HepG2 (cell line): ENCODE measurements at regions not wholly inside any gene's neighbourhood (a gene's known extent, or its start where the extent isn't known, plus 50 kb on each side); places are given as distances from the start of the nearest gene placed in this dataset.

Experiments used
- RBAK ChIP-seq: sonication (generic); formaldehyde crosslinking; IDR thresholded peaks from 2 replicates; pipeline ENCODE4 v1.5.1; 2020; ENCODE audit warnings: mild to moderate bottlenecking, missing genetic modification reagents
- SP2 ChIP-seq: sonication (generic); formaldehyde crosslinking; IDR thresholded peaks from 2 replicates; pipeline ENCODE4 v1.5.1; 2020; ENCODE audit warnings: mild to moderate bottlenecking, missing genetic modification reagents
- TF ChIP-seq, protein P1 (sequence below): sonication (generic); formaldehyde crosslinking; IDR thresholded peaks from 2 replicates; pipeline ENCODE4 v1.5.1; 2020; ENCODE audit warnings: missing genetic modification reagents, mild to moderate bottlenecking, borderline replicate concordance
- TF ChIP-seq, protein P2 (sequence below): sonication (generic); formaldehyde crosslinking; IDR thresholded peaks from 2 replicates; pipeline ENCODE4 v1.8.0; 2022; ENCODE audit warnings: missing genetic modification reagents, mild to moderate bottlenecking, moderate library complexity, borderline replicate concordance
- TF ChIP-seq, protein P3 (sequence below), 2 experiments: sonication (generic) in 1 of 2; formaldehyde crosslinking in 1 of 2; IDR thresholded peaks; 2 replicates each; pipeline versions ENCODE4 v1.6.1 to v1.9.0; 2014 to 2022; ENCODE audit warnings: antibody characterized with exemption in 1 of 2, borderline replicate concordance in 1 of 2, inconsistent platforms in 1 of 2, low read depth in 1 of 2, missing genetic modification reagents in 1 of 2

DNA sequence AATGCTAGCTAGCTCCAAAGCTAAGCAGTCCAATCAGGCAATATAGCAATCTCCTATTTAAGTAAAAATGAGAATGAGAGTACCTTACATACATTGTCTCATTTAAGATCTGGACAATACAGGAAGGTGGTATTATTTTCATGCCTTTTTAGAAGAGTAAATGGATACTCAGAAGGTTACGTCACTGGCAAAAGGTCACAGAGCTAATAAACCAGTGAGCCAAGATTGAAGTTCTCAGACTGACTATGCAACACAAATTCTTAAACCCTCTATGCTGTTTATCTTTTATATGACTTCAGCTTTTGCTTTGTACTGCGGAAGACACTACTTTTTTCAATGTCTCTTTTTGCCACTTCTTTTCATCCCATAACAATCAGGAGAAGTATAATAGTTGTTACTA is 135.2 kb upstream of the PRL start (continued):
- no peak for TF ChIP-seq SP2 (CRISPR knock-in tag)
- TF ChIP-seq, protein P1, sequence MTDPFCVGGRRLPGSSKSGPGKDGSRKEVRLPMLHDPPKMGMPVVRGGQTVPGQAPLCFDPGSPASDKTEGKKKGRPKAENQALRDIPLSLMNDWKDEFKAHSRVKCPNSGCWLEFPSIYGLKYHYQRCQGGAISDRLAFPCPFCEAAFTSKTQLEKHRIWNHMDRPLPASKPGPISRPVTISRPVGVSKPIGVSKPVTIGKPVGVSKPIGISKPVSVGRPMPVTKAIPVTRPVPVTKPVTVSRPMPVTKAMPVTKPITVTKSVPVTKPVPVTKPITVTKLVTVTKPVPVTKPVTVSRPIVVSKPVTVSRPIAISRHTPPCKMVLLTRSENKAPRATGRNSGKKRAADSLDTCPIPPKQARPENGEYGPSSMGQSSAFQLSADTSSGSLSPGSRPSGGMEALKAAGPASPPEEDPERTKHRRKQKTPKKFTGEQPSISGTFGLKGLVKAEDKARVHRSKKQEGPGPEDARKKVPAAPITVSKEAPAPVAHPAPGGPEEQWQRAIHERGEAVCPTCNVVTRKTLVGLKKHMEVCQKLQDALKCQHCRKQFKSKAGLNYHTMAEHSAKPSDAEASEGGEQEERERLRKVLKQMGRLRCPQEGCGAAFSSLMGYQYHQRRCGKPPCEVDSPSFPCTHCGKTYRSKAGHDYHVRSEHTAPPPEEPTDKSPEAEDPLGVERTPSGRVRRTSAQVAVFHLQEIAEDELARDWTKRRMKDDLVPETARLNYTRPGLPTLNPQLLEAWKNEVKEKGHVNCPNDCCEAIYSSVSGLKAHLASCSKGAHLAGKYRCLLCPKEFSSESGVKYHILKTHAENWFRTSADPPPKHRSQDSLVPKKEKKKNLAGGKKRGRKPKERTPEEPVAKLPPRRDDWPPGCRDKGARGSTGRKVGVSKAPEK (CRISPR knock-in tag) = no peak
- TF ChIP-seq, protein P2, sequence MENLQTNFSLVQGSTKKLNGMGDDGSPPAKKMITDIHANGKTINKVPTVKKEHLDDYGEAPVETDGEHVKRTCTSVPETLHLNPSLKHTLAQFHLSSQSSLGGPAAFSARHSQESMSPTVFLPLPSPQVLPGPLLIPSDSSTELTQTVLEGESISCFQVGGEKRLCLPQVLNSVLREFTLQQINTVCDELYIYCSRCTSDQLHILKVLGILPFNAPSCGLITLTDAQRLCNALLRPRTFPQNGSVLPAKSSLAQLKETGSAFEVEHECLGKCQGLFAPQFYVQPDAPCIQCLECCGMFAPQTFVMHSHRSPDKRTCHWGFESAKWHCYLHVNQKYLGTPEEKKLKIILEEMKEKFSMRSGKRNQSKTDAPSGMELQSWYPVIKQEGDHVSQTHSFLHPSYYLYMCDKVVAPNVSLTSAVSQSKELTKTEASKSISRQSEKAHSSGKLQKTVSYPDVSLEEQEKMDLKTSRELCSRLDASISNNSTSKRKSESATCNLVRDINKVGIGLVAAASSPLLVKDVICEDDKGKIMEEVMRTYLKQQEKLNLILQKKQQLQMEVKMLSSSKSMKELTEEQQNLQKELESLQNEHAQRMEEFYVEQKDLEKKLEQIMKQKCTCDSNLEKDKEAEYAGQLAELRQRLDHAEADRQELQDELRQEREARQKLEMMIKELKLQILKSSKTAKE = no peak
- TF ChIP-seq RBAK (CRISPR knock-in tag) = no peak
- TF ChIP-seq, protein P3, sequence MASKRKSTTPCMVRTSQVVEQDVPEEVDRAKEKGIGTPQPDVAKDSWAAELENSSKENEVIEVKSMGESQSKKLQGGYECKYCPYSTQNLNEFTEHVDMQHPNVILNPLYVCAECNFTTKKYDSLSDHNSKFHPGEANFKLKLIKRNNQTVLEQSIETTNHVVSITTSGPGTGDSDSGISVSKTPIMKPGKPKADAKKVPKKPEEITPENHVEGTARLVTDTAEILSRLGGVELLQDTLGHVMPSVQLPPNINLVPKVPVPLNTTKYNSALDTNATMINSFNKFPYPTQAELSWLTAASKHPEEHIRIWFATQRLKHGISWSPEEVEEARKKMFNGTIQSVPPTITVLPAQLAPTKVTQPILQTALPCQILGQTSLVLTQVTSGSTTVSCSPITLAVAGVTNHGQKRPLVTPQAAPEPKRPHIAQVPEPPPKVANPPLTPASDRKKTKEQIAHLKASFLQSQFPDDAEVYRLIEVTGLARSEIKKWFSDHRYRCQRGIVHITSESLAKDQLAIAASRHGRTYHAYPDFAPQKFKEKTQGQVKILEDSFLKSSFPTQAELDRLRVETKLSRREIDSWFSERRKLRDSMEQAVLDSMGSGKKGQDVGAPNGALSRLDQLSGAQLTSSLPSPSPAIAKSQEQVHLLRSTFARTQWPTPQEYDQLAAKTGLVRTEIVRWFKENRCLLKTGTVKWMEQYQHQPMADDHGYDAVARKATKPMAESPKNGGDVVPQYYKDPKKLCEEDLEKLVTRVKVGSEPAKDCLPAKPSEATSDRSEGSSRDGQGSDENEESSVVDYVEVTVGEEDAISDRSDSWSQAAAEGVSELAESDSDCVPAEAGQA (IDR thresholded peaks at IDR 0.05; ENCODE audit: low read depth) = no peak
- TF ChIP-seq, protein P3 (CRISPR knock-in tag; IDR thresholded peaks at IDR 0.05; ENCODE audit: borderline replicate concordance) = no peak
